ENCODE measurements at regions not wholly inside any gene's neighbourhood (a gene's known extent, or its start where the extent isn't known, plus 50 kb on each side); places are given as distances from the start of the nearest gene placed in this dataset.
"Not testable (repeated sequence)": the region's sequence is repeated elsewhere in the genome, so short reads cannot be mapped to it uniquely, and the experiment has no call there.

GRCh38 chr16:16561532-16561931 is 182.6 kb downstream of the NPIPA7 start:
- DNase-seq, result not testable (repeated sequence)

- not testable (repeated sequence) for DNase-seq
These were observed 185.0 kb downstream of the NPIPA7 start for GRCh38 chr16:16563962-16564361.

GRCh38 chr16:16565326-16565725 is 186.4 kb downstream of the NPIPA7 start:
- DNase-seq, result not testable (repeated sequence)

- not testable (repeated sequence) for DNase-seq
These were observed 191.1 kb downstream of the NPIPA7 start for GRCh38 chr16:16570055-16570454.

GRCh38 chr16:16570874-16571273 is 191.9 kb downstream of the NPIPA7 start:
- not testable (repeated sequence) for DNase-seq

- DNase-seq, result not testable (repeated sequence)
These were observed 193.3 kb downstream of the NPIPA7 start for GRCh38 chr16:16572130-16572774.

- DNase-seq, result not testable (repeated sequence)
These were observed 198.1 kb downstream of the NPIPA7 start for GRCh38 chr16:16577062-16577461.

GRCh38 chr16:16578701-16579100 is 199.8 kb downstream of the NPIPA7 start:
- no peak for DNase-seq

- not testable (repeated sequence) for DNase-seq
These were observed 204.0 kb downstream of the NPIPA7 start for GRCh38 chr16:16582916-16583315.

- not testable (repeated sequence) for DNase-seq
These were observed 207.2 kb downstream of the NPIPA7 start for GRCh38 chr16:16586073-16586651.

- DNase-seq, result not testable (repeated sequence)
These were observed 208.0 kb downstream of the NPIPA7 start for GRCh38 chr16:16586969-16587368.

- not testable (repeated sequence) for DNase-seq
These were observed 209.5 kb downstream of the NPIPA7 start for GRCh38 chr16:16588436-16588835.

GRCh38 chr16:16590654-16591318 is 211.8 kb downstream of the NPIPA7 start:
- not testable (repeated sequence) for DNase-seq

GRCh38 chr16:16593156-16593863 is 214.4 kb downstream of the NPIPA7 start:
- peak in 34 of 51 donors; percentile 1 to 51 (median 6) for DNase-seq

- not testable (repeated sequence) for DNase-seq
These were observed 216.2 kb downstream of the NPIPA7 start for GRCh38 chr16:16595029-16595718.

GRCh38 chr16:16601239-16601638 is 222.3 kb downstream of the NPIPA7 start:
- not testable (repeated sequence) for DNase-seq

GRCh38 chr16:16607401-16608082 is 228.6 kb downstream of the NPIPA7 start:
- DNase-seq, result not testable (repeated sequence)

GRCh38 chr16:16609627-16610026 is 230.7 kb downstream of the NPIPA7 start:
- DNase-seq, result not testable (repeated sequence)

GRCh38 chr16:16610389-16610967 is 231.5 kb downstream of the NPIPA7 start:
- not testable (repeated sequence) for DNase-seq

- DNase-seq, result not testable (repeated sequence)
These were observed 234.3 kb downstream of the NPIPA7 start for GRCh38 chr16:16613212-16613611.

All from hypothalamus (tissue), 51 donors.